Mesendoderm (in vitro differentiated cells): ENCODE measurements at regions not wholly inside any gene's neighbourhood (a gene's known extent, or its start where the extent isn't known, plus 50 kb on each side); places are given as distances from the start of the nearest gene placed in this dataset.

ENCODE experiments used
- DNase-seq: peaks from one replicate; pipeline ENCODE4 v3.0.0; 2013
- H2AK5ac ChIP-seq: 2 replicates; pipeline ENCODE4 v1.6.1; 2013; ENCODE audit warnings: low read length, inconsistent platforms
- H2BK120ac ChIP-seq: 2 replicates; pipeline ENCODE4 v1.6.1; 2013; ENCODE audit warnings: low read depth, mild to moderate bottlenecking, low read length, moderate library complexity, mixed read lengths
- H2BK15ac ChIP-seq: replicated peaks from 2 replicates; pipeline ENCODE4 v1.6.1; 2013; ENCODE audit warnings: low read depth, mild to moderate bottlenecking, moderate library complexity
- H2BK5ac ChIP-seq: 2 replicates; pipeline ENCODE4 v1.6.1; 2013; ENCODE audit warnings: low read length, inconsistent platforms
- H3K18ac ChIP-seq: 2 replicates; pipeline ENCODE4 v1.6.1; 2013; ENCODE audit warnings: mild to moderate bottlenecking, low read length, mixed read lengths
- H3K23ac ChIP-seq: one replicate; pipeline ENCODE4 v1.6.1; 2013; ENCODE audit warnings: low read length
- H3K27ac ChIP-seq: 2 replicates; pipeline ENCODE4 v1.5.1; 2013; ENCODE audit warnings: low read depth, mild to moderate bottlenecking, inconsistent platforms, low read length, moderate library complexity
- H3K27me3 ChIP-seq: 2 replicates; pipeline ENCODE4 v1.6.1; 2013; ENCODE audit warnings: low read length, control low read depth, mild to moderate bottlenecking, inconsistent platforms; ENCODE audit not compliant: insufficient read depth, poor library complexity
- H3K36me3 ChIP-seq: 2 replicates; pipeline ENCODE4 v1.6.1; 2013; ENCODE audit warnings: low read length, inconsistent platforms; ENCODE audit not compliant: control insufficient read depth, insufficient read depth
- H3K4ac ChIP-seq: one replicate; pipeline ENCODE4 v1.6.1; 2013; ENCODE audit warnings: low read depth, mild to moderate bottlenecking, low read length, moderate library complexity
- H3K4me1 ChIP-seq: 2 replicates; pipeline ENCODE4 v1.6.1; 2013; ENCODE audit warnings: low read depth, low read length, inconsistent platforms; ENCODE audit not compliant: control insufficient read depth
- H3K4me2 ChIP-seq: 2 replicates; pipeline ENCODE4 v1.6.1; 2013; ENCODE audit warnings: low read length
- H3K4me3 ChIP-seq: 2 replicates; pipeline ENCODE4 v1.5.1; 2013; ENCODE audit warnings: mild to moderate bottlenecking, low read length
- H3K56ac ChIP-seq: one replicate; pipeline ENCODE4 v1.6.1; 2013; ENCODE audit warnings: low read length
- H3K79me1 ChIP-seq: 2 replicates; pipeline ENCODE4 v1.6.1; 2013; ENCODE audit warnings: low read length, inconsistent platforms
- H3K79me2 ChIP-seq: 2 replicates; pipeline ENCODE4 v1.6.1; 2013; ENCODE audit warnings: mild to moderate bottlenecking, low read length; ENCODE audit not compliant: control insufficient read depth, insufficient read depth
- H3K9ac ChIP-seq: 2 replicates; pipeline ENCODE4 v1.6.1; 2013; ENCODE audit warnings: low read length, inconsistent platforms
- H4K5ac ChIP-seq: one replicate; pipeline ENCODE4 v1.6.1; 2013; ENCODE audit warnings: low read length
- H4K8ac ChIP-seq: one replicate; pipeline ENCODE4 v1.6.1; 2013; ENCODE audit warnings: low read depth, mild to moderate bottlenecking, control low read depth, low read length, moderate library complexity
- WGBS: extraction: QIAGEN DNeasy Blood & Tissue Kit; methylation state at CpG from one replicate; pipeline ENCODE4 v1.1.7; 2013; ENCODE audit warnings: low lambda C conversion rate, missing lambda C conversion rate; ENCODE audit not compliant: insufficient coverage; ENCODE audit errors: extremely low coverage; 5-methylcytosine and 5-hydroxymethylcytosine counted together

DNA sequence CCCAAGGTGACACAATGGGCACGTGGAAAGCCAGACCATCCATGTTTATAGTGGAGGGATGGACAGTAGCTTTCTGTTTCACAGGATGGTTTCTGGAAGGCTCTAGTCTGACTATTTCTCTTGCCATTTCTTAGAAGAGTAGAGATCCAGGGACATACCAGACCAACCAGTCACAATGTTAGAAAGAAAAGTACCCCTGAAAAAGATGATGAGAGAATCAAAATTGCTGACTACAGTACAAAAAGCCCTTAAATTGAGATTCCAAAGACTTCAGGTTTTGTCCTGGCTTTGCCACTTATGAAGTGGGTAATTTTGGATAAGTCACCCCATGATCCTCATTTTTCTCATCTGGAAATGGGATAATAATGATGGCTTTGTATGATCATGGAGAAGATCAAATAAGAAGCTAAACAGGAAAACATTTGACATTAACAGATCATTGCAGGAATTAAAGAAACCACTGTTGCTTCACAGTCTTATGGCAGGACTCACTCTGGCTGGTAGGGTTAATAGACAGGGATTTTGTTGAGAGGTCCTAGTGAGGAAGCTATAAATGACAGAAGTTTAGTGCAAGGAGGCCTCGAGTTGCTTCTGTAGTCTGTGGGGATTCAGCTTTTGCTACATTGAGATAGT is 386.0 kb downstream of the IRS1 start:
- Histone ChIP-seq H3K4me3 (no peak overlapping the region), H3K23ac (no peak overlapping the region), H3K4me2 (no peak overlapping the region), H2BK15ac (no peak overlapping the region), H3K27me3 (no peaks in the 10 kb centered on the region), H3K9ac (no peak overlapping the region), H3K79me1 (no peaks in the 10 kb centered on the region), H3K27ac (no peak overlapping the region), H2BK120ac (no peak overlapping the region), H3K56ac (no peak overlapping the region), H3K36me3 (no peaks in the 10 kb centered on the region), H2AK5ac (no peak overlapping the region), H2BK5ac (no peak overlapping the region), H3K18ac (no peak overlapping the region), H3K4ac (no peak overlapping the region), H3K79me2 (no peaks in the 10 kb centered on the region), H4K8ac (no peak overlapping the region), H4K5ac (no peak overlapping the region), H3K4me1 (no peaks in the 10 kb centered on the region)
- WGBS = no CpG with 5 or more reads among the region's 2 CpGs
- no peak for DNase-seq

DNA sequence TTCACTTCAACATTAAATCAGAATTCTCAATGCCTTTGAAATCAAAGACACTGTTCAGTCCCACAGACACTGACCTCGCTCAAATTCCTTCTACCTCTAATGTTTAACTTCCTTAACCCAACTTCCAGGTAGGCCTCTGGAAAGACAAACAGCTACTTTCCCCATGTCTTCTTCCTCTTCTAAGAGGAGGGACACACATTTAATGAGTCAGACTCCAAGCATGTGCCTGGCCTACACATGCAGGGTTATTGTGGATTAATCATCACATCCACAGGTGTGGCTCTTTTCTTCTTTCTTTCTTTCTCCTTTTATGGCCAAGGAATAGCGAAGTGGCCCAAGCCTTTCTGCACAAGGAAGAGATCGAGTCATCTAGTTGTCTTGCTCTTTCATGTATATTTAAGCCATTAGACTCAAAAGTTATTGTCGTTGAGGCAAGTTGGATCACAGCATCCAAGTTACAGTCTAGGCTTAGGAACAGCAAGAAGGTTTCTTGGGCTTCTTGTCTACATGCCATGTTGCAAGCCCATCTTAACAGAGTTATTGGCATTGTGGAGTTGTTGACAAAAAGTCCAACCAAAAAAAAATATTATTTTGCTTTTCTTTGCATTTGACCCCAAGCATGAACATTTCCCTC is 387.8 kb downstream of the IRS1 start:
- Histone ChIP-seq H3K27me3 (no peaks in the 10 kb centered on the region), H3K36me3 (no peaks in the 10 kb centered on the region), H3K27ac (no peak overlapping the region), H3K4ac (no peak overlapping the region), H3K9ac (no peak overlapping the region), H3K56ac (no peak overlapping the region), H3K23ac (no peak overlapping the region), H2AK5ac (no peak overlapping the region), H4K8ac (no peak overlapping the region), H3K18ac (no peak overlapping the region), H3K4me2 (no peak overlapping the region), H4K5ac (no peak overlapping the region), H2BK5ac (no peak overlapping the region), H2BK15ac (no peak overlapping the region), H3K79me2 (no peaks in the 10 kb centered on the region), H3K79me1 (no peaks in the 10 kb centered on the region), H2BK120ac (no peak overlapping the region), H3K4me3 (no peak overlapping the region), H3K4me1 (no peaks in the 10 kb centered on the region)
- DNase-seq = peak; percentile 15
- no CpG with 5 or more reads among the region's 4 CpGs for WGBS

DNA sequence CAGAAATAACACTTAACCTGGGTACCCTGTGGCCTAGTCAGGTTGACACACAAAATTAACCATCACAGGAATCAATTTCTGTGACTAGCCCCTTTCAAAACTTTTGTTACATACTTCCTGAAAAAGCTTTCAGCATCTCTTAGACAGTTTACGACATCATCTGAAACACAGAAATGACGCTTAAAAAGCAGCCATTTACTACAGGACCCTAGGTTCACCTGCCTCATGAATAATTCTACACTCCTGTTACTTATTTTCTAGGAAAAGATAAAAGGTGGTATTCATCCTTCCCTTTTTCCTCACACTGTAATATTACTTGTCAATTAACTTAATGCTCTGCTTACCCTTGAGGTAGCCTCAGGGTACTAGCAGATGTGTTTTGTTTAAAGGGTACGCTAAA is 388.4 kb downstream of the IRS1 start:
- Histone ChIP-seq H3K79me2 (no peaks in the 10 kb centered on the region), H3K9ac (no peak overlapping the region), H3K4me2 (no peak overlapping the region), H3K27ac (no peak overlapping the region), H3K4me3 (no peak overlapping the region), H2AK5ac (no peak overlapping the region), H3K56ac (no peak overlapping the region), H3K18ac (no peak overlapping the region), H4K5ac (no peak overlapping the region), H3K36me3 (no peaks in the 10 kb centered on the region), H3K4ac (no peak overlapping the region), H2BK15ac (no peak overlapping the region), H3K4me1 (no peaks in the 10 kb centered on the region), H4K8ac (no peak overlapping the region), H2BK5ac (no peak overlapping the region), H3K27me3 (no peaks in the 10 kb centered on the region), H3K23ac (no peak overlapping the region), H2BK120ac (no peak overlapping the region), H3K79me1 (no peaks in the 10 kb centered on the region)
- DNase-seq = no peak
- no CpG with 5 or more reads among the region's 3 CpGs for WGBS

DNA sequence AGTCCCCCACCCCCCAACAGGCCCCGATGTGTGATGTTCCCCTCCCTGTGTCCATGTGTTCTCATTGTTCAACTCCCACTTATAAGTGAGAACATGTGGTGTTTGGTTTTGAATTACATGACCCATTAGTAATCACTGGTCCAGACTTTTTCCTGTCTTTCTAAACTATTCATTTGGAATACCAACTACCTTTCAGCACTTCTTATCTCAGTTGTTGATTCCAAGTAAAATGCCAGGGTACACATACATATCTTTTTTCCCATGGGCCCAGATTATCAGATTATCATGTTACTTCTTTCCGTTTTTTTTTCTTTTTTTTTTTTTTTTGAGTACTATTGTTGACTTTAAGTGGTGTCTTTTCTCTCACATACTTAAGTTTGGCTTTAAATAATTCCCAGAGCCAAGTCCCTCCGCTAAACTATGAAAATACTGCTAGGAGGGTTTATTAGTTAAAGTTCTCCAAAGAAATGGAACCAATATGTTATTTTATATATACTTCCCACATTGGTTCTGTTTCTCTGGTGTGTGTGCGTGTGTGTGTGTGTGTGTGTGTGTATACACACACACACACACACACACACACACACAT is 389.3 kb downstream of the IRS1 start:
- Histone ChIP-seq H3K56ac (no peak overlapping the region), H2BK15ac (no peak overlapping the region), H2AK5ac (no peak overlapping the region), H3K79me2 (no peaks in the 10 kb centered on the region), H3K18ac (no peak overlapping the region), H3K9ac (no peak overlapping the region), H3K4me2 (no peak overlapping the region), H3K27me3 (no peaks in the 10 kb centered on the region), H3K79me1 (no peaks in the 10 kb centered on the region), H4K8ac (no peak overlapping the region), H3K23ac (no peak overlapping the region), H3K4me3 (no peak overlapping the region), H2BK5ac (no peak overlapping the region), H3K27ac (no peak overlapping the region), H3K36me3 (no peaks in the 10 kb centered on the region), H4K5ac (no peak overlapping the region), H3K4me1 (no peaks in the 10 kb centered on the region), H3K4ac (no peak overlapping the region), H2BK120ac (no peak overlapping the region)
- no peak for DNase-seq
- WGBS = no CpG with 5 or more reads among the region's 4 CpGs

DNA sequence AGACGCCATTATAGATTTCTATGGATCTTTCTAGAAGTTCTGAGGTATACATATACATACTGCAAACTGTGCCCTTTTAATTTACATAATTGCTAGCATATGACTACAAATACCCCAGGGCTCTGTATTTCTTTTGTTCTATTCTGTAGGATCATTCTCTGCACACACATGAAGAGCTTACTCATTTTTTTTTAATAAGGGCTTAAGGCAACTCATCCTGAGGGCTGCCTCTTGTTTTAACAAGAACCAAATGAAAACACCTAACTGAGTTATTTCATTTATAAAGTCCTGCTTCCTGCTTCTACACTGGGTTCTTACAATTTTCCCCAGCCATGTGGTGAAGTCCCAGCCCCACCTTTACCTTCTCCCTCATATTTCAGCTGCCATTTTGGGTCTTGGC is 390.5 kb downstream of the IRS1 start:
- Histone ChIP-seq H4K5ac (no peak overlapping the region), H2BK15ac (no peak overlapping the region), H2BK120ac (no peak overlapping the region), H4K8ac (no peak overlapping the region), H3K56ac (no peak overlapping the region), H3K4me3 (no peak overlapping the region), H2BK5ac (no peak overlapping the region), H3K23ac (no peak overlapping the region), H3K18ac (no peak overlapping the region), H3K36me3 (no peaks in the 10 kb centered on the region), H2AK5ac (no peak overlapping the region), H3K4me1 (no peaks in the 10 kb centered on the region), H3K27ac (no peak overlapping the region), H3K9ac (no peak overlapping the region), H3K4me2 (no peak overlapping the region), H3K4ac (no peak overlapping the region), H3K27me3 (no peaks in the 10 kb centered on the region), H3K79me1 (no peaks in the 10 kb centered on the region), H3K79me2 (no peaks in the 10 kb centered on the region)
- no peak for DNase-seq
- no CpG with 5 or more reads among the region's 1 CpG for WGBS
